Body of pancreas (tissue), 4 donors: ENCODE measurements at regions not wholly inside any gene's neighbourhood (a gene's known extent, or its start where the extent isn't known, plus 50 kb on each side); places are given as distances from the start of the nearest gene placed in this dataset.

ENCODE experiments used
- CTCF ChIP-seq, 7 experiments: fragments of 450-650 bp in 4 of 7; fragments of 200-600 bp in 3 of 7; sonication (generic) in 3 of 7; IDR thresholded peaks; one replicate each; pipeline ENCODE4 v1.5.1; 2016 to 2019; ENCODE audit warnings: antibody characterized with exemption in 7 of 7
- POLR2A ChIP-seq, 3 donors: fragments of 450-650 bp; IDR thresholded peaks; one replicate each; pipeline ENCODE4 v1.6.1; 2016; ENCODE audit warnings: antibody characterized with exemption in 3 of 3, mild to moderate bottlenecking in 2 of 3

- TF ChIP-seq POLR2A (IDR thresholded peaks at IDR 0.05) (no peak), CTCF (IDR thresholded peaks at IDR 0.05) (no peak)
Measured at GRCh38 chr9:72420783-72421182, 55.8 kb upstream of the ZFAND5 start.
